Smooth muscle cell (in vitro differentiated cells): ENCODE measurements at regions not wholly inside any gene's neighbourhood (a gene's known extent, or its start where the extent isn't known, plus 50 kb on each side); places are given as distances from the start of the nearest gene placed in this dataset.
A peak's percentile ranks its signal among the peaks of the same experiment; 100 is the strongest.

ENCODE experiments used
- DNase-seq: peaks from one replicate; lab custom pipeline; 2025; ENCODE audit not compliant: unreplicated experiment; lab: John Stamatoyannopoulos, UW
- H2AFZ ChIP-seq: fragments of 200-600 bp; sonication (generic); 2 replicates; pipeline ENCODE4 v1.6.0; 2016; ENCODE audit warnings: antibody characterized with exemption, low read depth, mild to moderate bottlenecking
- H3F3A ChIP-seq: fragments of 200-600 bp; sonication (generic); 2 replicates; pipeline ENCODE4 v1.6.0; 2017; ENCODE audit warnings: antibody characterized with exemption, low read depth
- H3K27ac ChIP-seq: fragments of 200-600 bp; sonication (generic); 2 replicates; pipeline ENCODE4 v1.5.1; 2016; ENCODE audit warnings: low read depth, mild to moderate bottlenecking
- H3K27me3 ChIP-seq: fragments of 200-600 bp; sonication (generic); 2 replicates; pipeline ENCODE4 v1.6.1; 2016; ENCODE audit warnings: low read depth, mild to moderate bottlenecking
- H3K36me3 ChIP-seq: fragments of 200-600 bp; sonication (generic); 2 replicates; pipeline ENCODE4 v1.5.1; 2016; ENCODE audit warnings: low read depth
- H3K4me1 ChIP-seq: fragments of 200-600 bp; sonication (generic); 2 replicates; pipeline ENCODE4 v1.5.1; 2016; ENCODE audit warnings: low read depth
- H3K4me2 ChIP-seq: fragments of 200-600 bp; sonication (generic); 2 replicates; pipeline ENCODE4 v1.6.0; 2016; ENCODE audit warnings: mild to moderate bottlenecking
- H3K4me3 ChIP-seq: fragments of 200-600 bp; sonication (generic); 2 replicates; pipeline ENCODE4 v1.5.1; 2016; ENCODE audit warnings: mild to moderate bottlenecking
- H3K79me2 ChIP-seq: fragments of 200-600 bp; sonication (generic); 2 replicates; pipeline ENCODE4 v1.6.0; 2016; ENCODE audit warnings: low read depth, mild to moderate bottlenecking
- H3K9ac ChIP-seq: fragments of 200-600 bp; sonication (generic); 2 replicates; pipeline ENCODE4 v1.6.0; 2016; ENCODE audit warnings: low read depth
- H3K9me3 ChIP-seq: fragments of 200-600 bp; sonication (generic); replicated peaks from 2 replicates; pipeline ENCODE4 v1.5.1; 2016; ENCODE audit warnings: low read depth
- H4K20me1 ChIP-seq: fragments of 200-600 bp; sonication (generic); 2 replicates; pipeline ENCODE4 v1.6.0; 2016; ENCODE audit warnings: low read depth
- CTCF ChIP-seq: fragments of 200-600 bp; sonication (generic); IDR thresholded peaks from 2 replicates; pipeline ENCODE4 v1.5.1; 2017; ENCODE audit warnings: borderline replicate concordance, mild to moderate bottlenecking, antibody characterized with exemption; ENCODE audit not compliant: insufficient read depth, poor library complexity, severe bottlenecking
- WGBS: methylation state at CpG from one replicate; pipeline ENCODE4 v1.1.7; 2016; ENCODE audit warnings: low lambda C conversion rate; 5-methylcytosine and 5-hydroxymethylcytosine counted together

GRCh38 chr1:37255136-37255795 is 219.1 kb upstream of the ZC3H12A start:
- Histone ChIP-seq H3F3A (no peaks in the 10 kb centered on the region), H4K20me1 (no peaks in the 10 kb centered on the region), H3K4me1 (no peaks in the 10 kb centered on the region), H3K36me3 (no peaks in the 10 kb centered on the region), H3K27ac (no peak overlapping the region), H3K4me3 (no peak overlapping the region), H3K9me3 (no peaks in the 10 kb centered on the region), H3K79me2 (no peaks in the 10 kb centered on the region), H3K9ac (no peak overlapping the region), H2AFZ (no peak overlapping the region), H3K27me3 (peaks cover 4% of the 10 kb centered on the region), H3K4me2 (no peak overlapping the region)
- 43% methylated on average over 24 of the region's 24 CpGs for WGBS
- no peak for TF ChIP-seq CTCF
- DNase-seq = peak; percentile 2

GRCh38 chr1:37255868-37256267 is 218.5 kb upstream of the ZC3H12A start:
- Histone ChIP-seq H2AFZ (no peak overlapping the region), H3K4me3 (no peak overlapping the region), H3K79me2 (no peaks in the 10 kb centered on the region), H3K9me3 (no peaks in the 10 kb centered on the region), H3K27ac (no peak overlapping the region), H4K20me1 (no peaks in the 10 kb centered on the region), H3K9ac (no peak overlapping the region), H3K27me3 (peaks cover 4% of the 10 kb centered on the region), H3K4me1 (no peaks in the 10 kb centered on the region), H3K36me3 (no peaks in the 10 kb centered on the region), H3K4me2 (no peak overlapping the region), H3F3A (no peaks in the 10 kb centered on the region)
- WGBS = 0% methylated on average over 1 of the region's 5 CpGs
- DNase-seq = no peak
- no peak for TF ChIP-seq CTCF

GRCh38 chr1:37257646-37258045 is 216.7 kb upstream of the ZC3H12A start:
- Histone ChIP-seq H3K27me3 (peaks cover 4% of the 10 kb centered on the region), H3K9me3 (no peaks in the 10 kb centered on the region), H2AFZ (no peak overlapping the region), H3F3A (no peaks in the 10 kb centered on the region), H4K20me1 (no peaks in the 10 kb centered on the region), H3K4me3 (no peak overlapping the region), H3K4me2 (no peak overlapping the region), H3K9ac (no peak overlapping the region), H3K4me1 (no peaks in the 10 kb centered on the region), H3K27ac (no peak overlapping the region), H3K36me3 (no peaks in the 10 kb centered on the region), H3K79me2 (no peaks in the 10 kb centered on the region)
- no peak for DNase-seq
- no peak for TF ChIP-seq CTCF

- Histone ChIP-seq H3K4me2 (no peak overlapping the region), H4K20me1 (no peaks in the 10 kb centered on the region), H3K27me3 (peaks cover 4% of the 10 kb centered on the region), H3K9me3 (no peaks in the 10 kb centered on the region), H2AFZ (no peak overlapping the region), H3K4me1 (no peaks in the 10 kb centered on the region), H3K36me3 (no peaks in the 10 kb centered on the region), H3F3A (no peaks in the 10 kb centered on the region), H3K9ac (no peak overlapping the region), H3K79me2 (no peaks in the 10 kb centered on the region), H3K4me3 (no peak overlapping the region), H3K27ac (no peak overlapping the region)
- TF ChIP-seq CTCF = no peak
- 54% methylated on average over 6 of the region's 6 CpGs for WGBS
- no peak for DNase-seq
Observed at GRCh38 chr1:37258068-37258467, 216.3 kb upstream of the ZC3H12A start.
